ENCODE measurements at regions not wholly inside any gene's neighbourhood (a gene's known extent, or its start where the extent isn't known, plus 50 kb on each side); places are given as distances from the start of the nearest gene placed in this dataset.

GRCh38 chr1:78831731-78832360 lies 174.7 kb downstream of the ADGRL4 start:
- WGBS (ENCODE audit: missing lambda C conversion rate): 25% methylated on average over 3 of the region's 3 CpGs
- no peak overlapping the region; the same call in 2 of the 3 replicates for H3K4me2 ChIP-seq
- FAIRE-seq: no peak
- DNase-seq (ENCODE audit: low read depth in 1 of 2, low spot score in 1 of 2): peak in 1 of 2 experiments; percentile 5
- H3K9me3 ChIP-seq: no peaks in the 10 kb centered on the region
- ChIA-PET POLR2A (no interaction called here), CTCF (interaction anchor here (1.0 kb wide), 1 partner anchor 143 kb away, joined by 3 read pairs; no protein-coding TSS in a partner anchor)
- peak in 1 of 2 experiments; percentile 34; a peak in 2 of 6 replicates for ATAC-seq
- H3K4me3 ChIP-seq: no peak overlapping the region
- peak; percentile 39 for TF ChIP-seq JUNB (IDR thresholded peaks at IDR 0.05)
- peak in 1 of 2 experiments; percentile 24; a peak in 1 of 5 replicates for TF ChIP-seq EP300 (IDR thresholded peaks at IDR 0.05)
- TF ChIP-seq POLR2AphosphoS2 (conservative IDR thresholded peaks at IDR 0.05; ENCODE audit: low read length): no peak
- H3K4me1 ChIP-seq: peaks cover 11% of the 10 kb centered on the region; the same call in 2 of the 3 replicates
- peak overlapping the region; percentile 38 to 77; a peak in 4 of 6 replicates for H3K27ac ChIP-seq

- Histone ChIP-seq H3K9me3 (no peaks in the 10 kb centered on the region), H3K4me2 (peak overlapping the region; percentile 33), H3K4me3 (no peak overlapping the region), H3K27ac (peak overlapping the region; percentile 33 to 77; a peak in 2 of 6 replicates), H3K4me1 (peaks cover 11% of the 10 kb centered on the region; the same call in 2 of the 3 replicates)
- ChIA-PET CTCF (interaction anchor here (0.7 to 0.9 kb wide), 2 partner anchors 145 to 518 kb away, joined by 3 to 5 read pairs; no protein-coding TSS in a partner anchor), POLR2A (no interaction called here)
- ATAC-seq (no peak; a peak in 1 of 6 replicates), DNase-seq (ENCODE audit: low read depth in 1 of 2, low spot score in 1 of 2) (peak in 1 of 2 experiments; percentile 37), FAIRE-seq (no peak)
- TF ChIP-seq NFE2L2 (conservative IDR thresholded peaks at IDR 0.05; ENCODE audit: low read length): no peak
- TF ChIP-seq FOSL2 (IDR thresholded peaks at IDR 0.05): no peak
- TF ChIP-seq FOSL2 (CRISPR knock-in tag; IDR thresholded peaks at IDR 0.05): peak; percentile 41; the same call in 1 of the 2 replicates
- peak; percentile 50 for TF ChIP-seq JUNB (IDR thresholded peaks at IDR 0.05)
- WGBS (ENCODE audit: missing lambda C conversion rate): 11% methylated on average over 4 of the region's 4 CpGs
Measured at GRCh38 chr1:78833491-78833890, 173.0 kb downstream of the ADGRL4 start.

- Histone ChIP-seq H3K4me3 (no peak overlapping the region), H3K4me1 (peaks cover 11% of the 10 kb centered on the region; the same call in 2 of the 3 replicates), H3K4me2 (no peak overlapping the region; the same call in 2 of the 3 replicates), H3K9me3 (no peaks in the 10 kb centered on the region), H3K27ac (0 out of 6 replicates have a peak overlapping the region, but pooled peaks have one; percentile 16 to 33)
- CTCF ChIA-PET: interaction anchor here (0.9 kb wide), 1 partner anchor 146 kb away, joined by 5 read pairs; no protein-coding TSS in a partner anchor
- POLR2A ChIA-PET: no interaction called here
- DNase-seq (ENCODE audit: low read depth in 1 of 2, low spot score in 1 of 2): no peak
- TF ChIP-seq RAD21 (conservative IDR thresholded peaks at IDR 0.05 in 1 of 2, IDR thresholded peaks at IDR 0.05 in 1 of 2) (no peak), HOXB13 (CRISPR knock-in tag; IDR thresholded peaks at IDR 0.05; ENCODE audit: low read depth) (no peak)
- WGBS (ENCODE audit: missing lambda C conversion rate): 38% methylated on average over 4 of the region's 4 CpGs
- ATAC-seq: no peak
- FAIRE-seq: no peak
Measured at GRCh38 chr1:78834201-78834741, 172.3 kb downstream of the ADGRL4 start.

- FAIRE-seq: no peak
- Histone ChIP-seq H3K4me2 (no peak overlapping the region), H3K9me3 (no peaks in the 10 kb centered on the region), H3K27ac (no peak overlapping the region), H3K4me3 (no peak overlapping the region), H3K4me1 (peaks cover 20% of the 10 kb centered on the region; the same call in 2 of the 3 replicates)
- ATAC-seq: no peak
- ChIA-PET CTCF (interaction anchor here (1.5 to 1.8 kb wide), 2 partner anchors 360 to 362 kb away, joined by 3 to 4 read pairs; no protein-coding TSS in a partner anchor), POLR2A (no interaction called here)
- TF ChIP-seq HOXB13 (CRISPR knock-in tag; IDR thresholded peaks at IDR 0.05; ENCODE audit: low read depth) (no peak), NFE2L2 (conservative IDR thresholded peaks at IDR 0.05; ENCODE audit: low read length) (no peak), RNF2 (IDR thresholded peaks at IDR 0.05; ENCODE audit: borderline replicate concordance, low read depth) (no peak), EHF (CRISPR knock-in tag; IDR thresholded peaks at IDR 0.05) (no peak), CHD2 (IDR thresholded peaks at IDR 0.05; ENCODE audit: low read length, partially characterized antibody) (no peak), SMC3 (IDR thresholded peaks at IDR 0.05) (no peak), ZSCAN20 (CRISPR knock-in tag; IDR thresholded peaks at IDR 0.05) (no peak), HDAC2 (IDR thresholded peaks at IDR 0.05) (no peak), EP300 (IDR thresholded peaks at IDR 0.05) (no peak), ZC3H11A (IDR thresholded peaks at IDR 0.05) (no peak)
- TF ChIP-seq, protein P1, sequence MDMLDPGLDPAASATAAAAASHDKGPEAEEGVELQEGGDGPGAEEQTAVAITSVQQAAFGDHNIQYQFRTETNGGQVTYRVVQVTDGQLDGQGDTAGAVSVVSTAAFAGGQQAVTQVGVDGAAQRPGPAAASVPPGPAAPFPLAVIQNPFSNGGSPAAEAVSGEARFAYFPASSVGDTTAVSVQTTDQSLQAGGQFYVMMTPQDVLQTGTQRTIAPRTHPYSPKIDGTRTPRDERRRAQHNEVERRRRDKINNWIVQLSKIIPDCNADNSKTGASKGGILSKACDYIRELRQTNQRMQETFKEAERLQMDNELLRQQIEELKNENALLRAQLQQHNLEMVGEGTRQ (IDR thresholded peaks at IDR 0.05): no peak
- DNase-seq (ENCODE audit: low read depth in 1 of 2, low spot score in 1 of 2): no peak
Measured at GRCh38 chr1:78836726-78837125, 169.8 kb downstream of the ADGRL4 start.

All from A549 (cell line).